Liver (tissue), 3 donors: ENCODE measurements at regions not wholly inside any gene's neighbourhood (a gene's known extent, or its start where the extent isn't known, plus 50 kb on each side); places are given as distances from the start of the nearest gene placed in this dataset.

Source experiments
- EGR1 ChIP-seq, 2 donors: IDR thresholded peaks; 2 replicates each; pipeline ENCODE4 v1.6.1; 2016 to 2018; ENCODE audit warnings: antibody characterized with exemption in 2 of 2, low read depth in 2 of 2
- GABPA ChIP-seq, 2 donors: IDR thresholded peaks in 1 of 2; conservative IDR thresholded peaks in 1 of 2; 2 replicates each; pipeline ENCODE4 v1.6.1; 2016; ENCODE audit warnings: antibody characterized with exemption in 2 of 2, mild to moderate bottlenecking in 1 of 2, moderate library complexity in 1 of 2
- HNF4A ChIP-seq, 2 donors: conservative IDR thresholded peaks; 2 replicates each; pipeline ENCODE4 v1.6.1; 2016; ENCODE audit warnings: antibody characterized with exemption in 2 of 2, mild to moderate bottlenecking in 2 of 2
- SP1 ChIP-seq: IDR thresholded peaks from 2 replicates; pipeline ENCODE4 v1.6.1; 2018; ENCODE audit warnings: antibody characterized with exemption, mild to moderate bottlenecking
- TAF1 ChIP-seq: conservative IDR thresholded peaks from 2 replicates; pipeline ENCODE4 v1.6.1; 2016; ENCODE audit warnings: antibody characterized with exemption, mild to moderate bottlenecking
- YY1 ChIP-seq: IDR thresholded peaks from 2 replicates; pipeline ENCODE4 v1.6.1; 2016; ENCODE audit warnings: antibody characterized with exemption, mild to moderate bottlenecking
- TF ChIP-seq, protein P1 (sequence below): fragments of 150-350 bp; IDR thresholded peaks from 2 replicates; pipeline ENCODE4 v1.5.1; 2017; ENCODE audit warnings: improper control_type of control experiment, low read depth, low read length; ENCODE audit not compliant: missing input control
- TF ChIP-seq, protein P2 (sequence below): IDR thresholded peaks from 2 replicates; pipeline ENCODE4 v1.6.1; 2016; ENCODE audit warnings: antibody characterized with exemption
- TF ChIP-seq, protein P3 (sequence below): IDR thresholded peaks from 2 replicates; pipeline ENCODE4 v1.6.1; 2016; ENCODE audit warnings: antibody characterized with exemption
- TF ChIP-seq, protein P4 (sequence below): IDR thresholded peaks from 2 replicates; pipeline ENCODE4 v1.6.1; 2016; ENCODE audit warnings: antibody characterized with exemption, mild to moderate bottlenecking
- donor health status: healthy.
- donor health status: healthy.

DNA sequence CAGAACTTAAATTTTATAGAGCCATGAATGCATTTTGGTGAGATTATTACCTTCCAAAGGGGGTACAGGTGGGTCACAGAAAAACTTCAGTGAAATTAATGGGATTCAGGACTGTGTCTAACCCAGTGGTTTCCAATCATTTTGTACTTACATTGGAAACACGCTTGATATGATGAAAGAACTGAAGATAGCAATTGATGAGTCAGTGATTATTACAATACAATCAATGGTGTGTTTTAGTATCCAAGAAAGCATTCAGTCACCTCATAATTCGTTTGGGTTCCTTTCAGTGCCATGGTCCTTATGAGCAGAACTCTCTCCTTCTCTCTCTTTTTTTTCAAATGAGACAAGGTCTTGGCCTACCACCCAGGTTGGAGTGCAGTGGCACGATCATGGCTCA, 66.5 kb upstream of the IGFBP5 start:
- TF ChIP-seq, protein P1, sequence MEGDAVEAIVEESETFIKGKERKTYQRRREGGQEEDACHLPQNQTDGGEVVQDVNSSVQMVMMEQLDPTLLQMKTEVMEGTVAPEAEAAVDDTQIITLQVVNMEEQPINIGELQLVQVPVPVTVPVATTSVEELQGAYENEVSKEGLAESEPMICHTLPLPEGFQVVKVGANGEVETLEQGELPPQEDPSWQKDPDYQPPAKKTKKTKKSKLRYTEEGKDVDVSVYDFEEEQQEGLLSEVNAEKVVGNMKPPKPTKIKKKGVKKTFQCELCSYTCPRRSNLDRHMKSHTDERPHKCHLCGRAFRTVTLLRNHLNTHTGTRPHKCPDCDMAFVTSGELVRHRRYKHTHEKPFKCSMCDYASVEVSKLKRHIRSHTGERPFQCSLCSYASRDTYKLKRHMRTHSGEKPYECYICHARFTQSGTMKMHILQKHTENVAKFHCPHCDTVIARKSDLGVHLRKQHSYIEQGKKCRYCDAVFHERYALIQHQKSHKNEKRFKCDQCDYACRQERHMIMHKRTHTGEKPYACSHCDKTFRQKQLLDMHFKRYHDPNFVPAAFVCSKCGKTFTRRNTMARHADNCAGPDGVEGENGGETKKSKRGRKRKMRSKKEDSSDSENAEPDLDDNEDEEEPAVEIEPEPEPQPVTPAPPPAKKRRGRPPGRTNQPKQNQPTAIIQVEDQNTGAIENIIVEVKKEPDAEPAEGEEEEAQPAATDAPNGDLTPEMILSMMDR, result no peak
- TF ChIP-seq, protein P2, sequence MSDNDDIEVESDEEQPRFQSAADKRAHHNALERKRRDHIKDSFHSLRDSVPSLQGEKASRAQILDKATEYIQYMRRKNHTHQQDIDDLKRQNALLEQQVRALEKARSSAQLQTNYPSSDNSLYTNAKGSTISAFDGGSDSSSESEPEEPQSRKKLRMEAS, result no peak
- TF ChIP-seq EGR1 (IDR thresholded peaks at IDR 0.05; ENCODE audit: low read depth in 2 of 2) (no peak), SP1 (no peak), HNF4A (conservative IDR thresholded peaks at IDR 0.05) (no peak), YY1 (no peak), TAF1 (no peak), GABPA (IDR thresholded peaks at IDR 0.05 in 1 of 2, conservative IDR thresholded peaks at IDR 0.05 in 1 of 2) (no peak)
- TF ChIP-seq, protein P3, sequence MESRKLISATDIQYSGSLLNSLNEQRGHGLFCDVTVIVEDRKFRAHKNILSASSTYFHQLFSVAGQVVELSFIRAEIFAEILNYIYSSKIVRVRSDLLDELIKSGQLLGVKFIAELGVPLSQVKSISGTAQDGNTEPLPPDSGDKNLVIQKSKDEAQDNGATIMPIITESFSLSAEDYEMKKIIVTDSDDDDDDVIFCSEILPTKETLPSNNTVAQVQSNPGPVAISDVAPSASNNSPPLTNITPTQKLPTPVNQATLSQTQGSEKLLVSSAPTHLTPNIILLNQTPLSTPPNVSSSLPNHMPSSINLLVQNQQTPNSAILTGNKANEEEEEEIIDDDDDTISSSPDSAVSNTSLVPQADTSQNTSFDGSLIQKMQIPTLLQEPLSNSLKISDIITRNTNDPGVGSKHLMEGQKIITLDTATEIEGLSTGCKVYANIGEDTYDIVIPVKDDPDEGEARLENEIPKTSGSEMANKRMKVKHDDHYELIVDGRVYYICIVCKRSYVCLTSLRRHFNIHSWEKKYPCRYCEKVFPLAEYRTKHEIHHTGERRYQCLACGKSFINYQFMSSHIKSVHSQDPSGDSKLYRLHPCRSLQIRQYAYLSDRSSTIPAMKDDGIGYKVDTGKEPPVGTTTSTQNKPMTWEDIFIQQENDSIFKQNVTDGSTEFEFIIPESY, result no peak
- TF ChIP-seq, protein P4, sequence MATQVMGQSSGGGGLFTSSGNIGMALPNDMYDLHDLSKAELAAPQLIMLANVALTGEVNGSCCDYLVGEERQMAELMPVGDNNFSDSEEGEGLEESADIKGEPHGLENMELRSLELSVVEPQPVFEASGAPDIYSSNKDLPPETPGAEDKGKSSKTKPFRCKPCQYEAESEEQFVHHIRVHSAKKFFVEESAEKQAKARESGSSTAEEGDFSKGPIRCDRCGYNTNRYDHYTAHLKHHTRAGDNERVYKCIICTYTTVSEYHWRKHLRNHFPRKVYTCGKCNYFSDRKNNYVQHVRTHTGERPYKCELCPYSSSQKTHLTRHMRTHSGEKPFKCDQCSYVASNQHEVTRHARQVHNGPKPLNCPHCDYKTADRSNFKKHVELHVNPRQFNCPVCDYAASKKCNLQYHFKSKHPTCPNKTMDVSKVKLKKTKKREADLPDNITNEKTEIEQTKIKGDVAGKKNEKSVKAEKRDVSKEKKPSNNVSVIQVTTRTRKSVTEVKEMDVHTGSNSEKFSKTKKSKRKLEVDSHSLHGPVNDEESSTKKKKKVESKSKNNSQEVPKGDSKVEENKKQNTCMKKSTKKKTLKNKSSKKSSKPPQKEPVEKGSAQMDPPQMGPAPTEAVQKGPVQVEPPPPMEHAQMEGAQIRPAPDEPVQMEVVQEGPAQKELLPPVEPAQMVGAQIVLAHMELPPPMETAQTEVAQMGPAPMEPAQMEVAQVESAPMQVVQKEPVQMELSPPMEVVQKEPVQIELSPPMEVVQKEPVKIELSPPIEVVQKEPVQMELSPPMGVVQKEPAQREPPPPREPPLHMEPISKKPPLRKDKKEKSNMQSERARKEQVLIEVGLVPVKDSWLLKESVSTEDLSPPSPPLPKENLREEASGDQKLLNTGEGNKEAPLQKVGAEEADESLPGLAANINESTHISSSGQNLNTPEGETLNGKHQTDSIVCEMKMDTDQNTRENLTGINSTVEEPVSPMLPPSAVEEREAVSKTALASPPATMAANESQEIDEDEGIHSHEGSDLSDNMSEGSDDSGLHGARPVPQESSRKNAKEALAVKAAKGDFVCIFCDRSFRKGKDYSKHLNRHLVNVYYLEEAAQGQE, result no peak
